Loucy (cell line): ENCODE measurements at regions not wholly inside any gene's neighbourhood (a gene's known extent, or its start where the extent isn't known, plus 50 kb on each side); places are given as distances from the start of the nearest gene placed in this dataset.

Experiments used
- H2AFZ ChIP-seq: fragments of 200-600 bp; sonication (generic); 2 replicates; pipeline ENCODE4 v1.6.0; 2016; ENCODE audit warnings: antibody characterized with exemption, mild to moderate bottlenecking, low read length, moderate library complexity
- H3F3A ChIP-seq: fragments of 200-600 bp; 2 replicates; pipeline ENCODE4 v1.6.0; 2016; ENCODE audit warnings: antibody characterized with exemption, low read depth, mild to moderate bottlenecking
- H3K27me3 ChIP-seq: fragments of 200-600 bp; sonication (generic); 2 replicates; pipeline ENCODE4 v1.6.1; 2014; ENCODE audit warnings: low read length, mild to moderate bottlenecking; ENCODE audit not compliant: insufficient read depth, poor library complexity, severe bottlenecking
- H3K36me3 ChIP-seq: fragments of 200-600 bp; sonication (generic); 2 replicates; pipeline ENCODE4 v1.6.1; 2016; ENCODE audit warnings: low read length; ENCODE audit not compliant: insufficient read depth
- H3K4me1 ChIP-seq: fragments of 200-600 bp; sonication (generic); 2 replicates; pipeline ENCODE4 v1.5.1; 2014; ENCODE audit warnings: low read length, mild to moderate bottlenecking; ENCODE audit not compliant: insufficient read depth, poor library complexity, severe bottlenecking
- H3K4me2 ChIP-seq: fragments of 200-600 bp; sonication (generic); 2 replicates; pipeline ENCODE4 v1.6.0; 2014; ENCODE audit warnings: antibody characterized with exemption, low read length, low read depth, mild to moderate bottlenecking; ENCODE audit not compliant: poor library complexity, severe bottlenecking
- H3K4me3 ChIP-seq: fragments of 200-600 bp; sonication (generic); 2 replicates; pipeline ENCODE4 v1.5.1; 2014; ENCODE audit warnings: low read length, mild to moderate bottlenecking, mixed read lengths; ENCODE audit not compliant: poor library complexity, severe bottlenecking
- H3K79me2 ChIP-seq: fragments of 200-600 bp; sonication (generic); 2 replicates; pipeline ENCODE4 v1.6.1; 2014; ENCODE audit warnings: low read length; ENCODE audit not compliant: insufficient read depth
- H3K9ac ChIP-seq: fragments of 200-600 bp; sonication (generic); 2 replicates; pipeline ENCODE4 v1.6.0; 2014; ENCODE audit warnings: mild to moderate bottlenecking, low read depth, low read length, moderate library complexity; ENCODE audit not compliant: poor library complexity, severe bottlenecking
- H3K9me2 ChIP-seq: fragments of 200-600 bp; sonication (generic); replicated peaks from 2 replicates; pipeline ENCODE4 v1.6.1; 2016; ENCODE audit warnings: low read depth, low read length, mixed read lengths
- H3K9me3 ChIP-seq: fragments of 200-600 bp; sonication (generic); 2 replicates; pipeline ENCODE4 v1.6.1; 2014; ENCODE audit warnings: mild to moderate bottlenecking, antibody characterized with exemption, low read length, low read depth; ENCODE audit not compliant: insufficient read depth
- H4K20me1 ChIP-seq: fragments of 200-600 bp; sonication (generic); 2 replicates; pipeline ENCODE4 v1.6.0; 2014; ENCODE audit warnings: antibody characterized with exemption, low read length, mild to moderate bottlenecking; ENCODE audit not compliant: insufficient read depth, poor library complexity, severe bottlenecking
- CTCF ChIP-seq: fragments of 200-600 bp; sonication (generic); conservative IDR thresholded peaks from 2 replicates; pipeline ENCODE4 v1.5.1; 2014; ENCODE audit warnings: mild to moderate bottlenecking, antibody characterized with exemption, low read length
- EZH2phosphoT487 ChIP-seq: fragments of 200-600 bp; IDR thresholded peaks from 2 replicates; pipeline ENCODE4 v1.6.1; 2018; ENCODE audit warnings: antibody characterized with exemption, mild to moderate bottlenecking, moderate library complexity, borderline replicate concordance

DNA sequence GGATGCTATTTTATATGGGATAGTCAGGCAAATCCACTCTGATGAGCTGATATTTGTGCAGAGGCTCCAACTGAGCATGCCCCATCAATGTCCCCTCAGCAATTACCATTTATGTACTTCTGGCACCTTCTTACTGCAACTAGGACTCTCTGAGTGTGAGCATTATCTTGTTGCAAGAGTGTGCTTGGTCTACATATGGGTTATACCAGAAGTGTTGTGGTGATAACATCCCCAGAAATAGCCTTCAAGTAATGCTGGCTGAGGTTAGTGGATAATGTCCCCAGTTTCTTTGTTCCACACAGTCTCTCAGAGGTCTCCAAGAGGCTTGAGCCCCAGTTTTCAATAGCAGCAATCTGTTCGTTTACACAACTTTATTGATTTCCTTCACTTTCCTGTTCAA, 408.6 kb downstream of the JRKL start:
- no peaks in the 10 kb centered on the region for H3K27me3 ChIP-seq
- no peak overlapping the region for H3K9ac ChIP-seq
- no peak overlapping the region for H2AFZ ChIP-seq
- no peaks in the 10 kb centered on the region for H3K9me2 ChIP-seq
- H4K20me1 ChIP-seq: no peaks in the 10 kb centered on the region
- no peak overlapping the region for H3K4me3 ChIP-seq
- H3F3A ChIP-seq: no peaks in the 10 kb centered on the region; the same call in 1 of the 2 replicates
- H3K79me2 ChIP-seq: no peaks in the 10 kb centered on the region
- H3K4me2 ChIP-seq: no peak overlapping the region
- TF ChIP-seq EZH2phosphoT487 (no peak), CTCF (no peak)
- H3K36me3 ChIP-seq: no peaks in the 10 kb centered on the region
- H3K9me3 ChIP-seq: no peaks in the 10 kb centered on the region
- no peaks in the 10 kb centered on the region for H3K4me1 ChIP-seq

- Histone ChIP-seq H3K9ac (no peak overlapping the region), H3K9me2 (no peaks in the 10 kb centered on the region), H3K27me3 (no peaks in the 10 kb centered on the region), H3K4me3 (no peak overlapping the region), H2AFZ (no peak overlapping the region), H3K9me3 (no peaks in the 10 kb centered on the region), H4K20me1 (no peaks in the 10 kb centered on the region), H3K4me2 (no peak overlapping the region), H3F3A (no peaks in the 10 kb centered on the region), H3K36me3 (no peaks in the 10 kb centered on the region), H3K4me1 (no peaks in the 10 kb centered on the region), H3K79me2 (no peaks in the 10 kb centered on the region)
- TF ChIP-seq EZH2phosphoT487 (no peak), CTCF (no peak)
These were observed 425.4 kb downstream of the JRKL start for GRCh38 chr11:96815236-96815635.

DNA sequence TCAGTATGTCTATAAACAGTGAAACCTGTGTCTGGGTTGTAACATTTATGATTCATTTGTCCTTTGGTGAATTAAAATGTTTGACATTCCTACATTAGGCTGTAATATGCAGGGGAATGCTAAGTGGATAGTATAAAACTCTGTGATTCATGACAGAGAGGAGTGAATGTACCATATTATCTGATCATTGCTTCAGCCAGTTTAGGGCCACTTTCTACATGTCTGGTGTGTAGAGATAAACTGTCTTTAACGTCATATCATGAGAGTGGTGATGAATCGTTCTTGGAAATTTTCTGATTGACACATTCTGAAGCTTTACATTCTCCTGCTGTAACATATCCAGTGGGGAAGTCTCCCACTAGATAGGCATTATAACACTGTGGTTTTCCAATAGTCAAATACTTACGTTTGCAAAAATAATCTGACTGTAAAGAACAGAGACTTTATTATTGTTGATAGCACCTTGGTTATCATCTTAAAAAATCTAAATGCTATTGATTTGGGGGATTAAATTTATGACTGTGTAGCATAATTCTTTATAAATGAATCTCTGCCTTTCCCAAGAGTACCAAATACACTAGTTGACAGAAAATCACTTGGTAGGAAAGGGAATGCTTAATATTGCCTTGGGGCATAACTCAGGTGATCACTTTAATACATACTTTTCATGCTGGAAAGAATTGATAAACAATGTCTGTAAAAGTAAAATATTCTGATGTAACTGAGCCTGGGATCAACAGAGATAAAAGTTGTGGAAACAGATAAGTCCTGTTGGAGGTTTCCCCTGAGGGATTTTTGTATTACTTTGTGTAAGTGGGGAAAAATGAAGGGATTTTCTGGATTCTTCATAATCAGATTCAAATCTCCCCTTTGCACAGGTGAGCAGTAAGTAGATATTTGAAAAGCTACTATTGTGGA, 427.9 kb downstream of the JRKL start:
- Histone ChIP-seq H3K4me2 (no peak overlapping the region), H3K9me2 (no peaks in the 10 kb centered on the region), H2AFZ (no peak overlapping the region), H3F3A (no peaks in the 10 kb centered on the region), H3K9ac (no peak overlapping the region), H3K9me3 (no peaks in the 10 kb centered on the region), H3K36me3 (no peaks in the 10 kb centered on the region), H3K27me3 (no peaks in the 10 kb centered on the region), H3K4me3 (no peak overlapping the region), H3K4me1 (no peaks in the 10 kb centered on the region), H4K20me1 (no peaks in the 10 kb centered on the region), H3K79me2 (no peaks in the 10 kb centered on the region)
- TF ChIP-seq EZH2phosphoT487: no peak
- TF ChIP-seq CTCF: no peak
